Left cardiac atrium (tissue), 4 donors: ENCODE measurements at regions not wholly inside any gene's neighbourhood (a gene's known extent, or its start where the extent isn't known, plus 50 kb on each side); places are given as distances from the start of the nearest gene placed in this dataset.
"Not testable (repeated sequence)": the region's sequence is repeated elsewhere in the genome, so short reads cannot be mapped to it uniquely, and the experiment has no call there.

ENCODE experiments used
- ATAC-seq, 2 donors: fragments of 200-7000 bp; cut with Tn5 transposase; one replicate each; pipeline ENCODE4 v1.9.1; 2020; ENCODE audit warnings: mild to moderate bottlenecking in 2 of 2, moderate library complexity in 2 of 2
- DNase-seq: peaks from one replicate; pipeline ENCODE4 v3.0.0-alpha.2; 2020
- intact Hi-C, 2 donors: fragments of 100-400 bp; cut with DNase I; formaldehyde crosslinking; loops; one replicate each; pipeline versions ENCODE4 v1.14.1 to v1.15.1; 2022 to 2023
- donor health status: DM: no; HTN: yes; CAD: no.
- donor health status: DM: no; HTN: yes; CAD: no; lungs with severe emphysema.
- donor health status: DM: yes; HTN: yes; CAD: no.
- donor health status: Dilated cardiomyopathy.

GRCh38 chr5:34555699-34556508 lies 100.2 kb upstream of the RAI14 start:
- intact Hi-C loops: no loop called here
- no peak for DNase-seq
- ATAC-seq: no peak

- intact Hi-C loops: no loop called here
- ATAC-seq (no peak), DNase-seq (no peak)
Measured at GRCh38 chr5:34556509-34556782, 99.7 kb upstream of the RAI14 start.

- DNase-seq, intact Hi-C loops, ATAC-seq: not testable (repeated sequence)
Measured at GRCh38 chr5:34561581-34561980, 94.5 kb upstream of the RAI14 start.

GRCh38 chr5:34562791-34563190 lies 93.3 kb upstream of the RAI14 start:
- intact Hi-C loops: no loop called here
- DNase-seq: no peak
- ATAC-seq: no peak

- no peak for DNase-seq
- no peak for ATAC-seq
- intact Hi-C loops: no loop called here
Measured at GRCh38 chr5:34563269-34563668, 92.9 kb upstream of the RAI14 start.

- ATAC-seq (peak in 1 of 2 donors; percentile 54), DNase-seq (peak; percentile 28)
- intact Hi-C loops: no loop called here
Measured at GRCh38 chr5:34563931-34564709, 92.0 kb upstream of the RAI14 start.

- ATAC-seq (peak in 1 of 2 donors; percentile 65), DNase-seq (peak; percentile 45)
- intact Hi-C loops: no loop called here
Measured at GRCh38 chr5:34564710-34565235, 91.4 kb upstream of the RAI14 start.

- intact Hi-C loops: no loop called here
- ATAC-seq (no peak), DNase-seq (no peak)
Measured at GRCh38 chr5:34570143-34570542, 86.0 kb upstream of the RAI14 start.

- intact Hi-C loops: no loop called here
- DNase-seq: no peak
- peak in 1 of 2 donors; percentile 43 for ATAC-seq
Measured at GRCh38 chr5:34570721-34571676, 85.1 kb upstream of the RAI14 start.

- DNase-seq (no peak), ATAC-seq (no peak)
- intact Hi-C loops: no loop called here
Measured at GRCh38 chr5:34571677-34572041, 84.5 kb upstream of the RAI14 start.

GRCh38 chr5:34574936-34575467 lies 81.1 kb upstream of the RAI14 start:
- no peak for DNase-seq
- intact Hi-C loops: no loop called here

GRCh38 chr5:34576891-34577666 lies 79.0 kb upstream of the RAI14 start:
- intact Hi-C loops: no loop called here
- ATAC-seq: no peak

More at GRCh38 chr5:34574936-34575467, 81.1 kb upstream of the RAI14 start:
- no peak for ATAC-seq

GRCh38 chr5:34578962-34579361 lies 77.2 kb upstream of the RAI14 start:
- intact Hi-C loops: no loop called here
- ATAC-seq (no peak), DNase-seq (no peak)

More at GRCh38 chr5:34576891-34577666, 79.0 kb upstream of the RAI14 start:
- no peak for DNase-seq

GRCh38 chr5:34580983-34581382 lies 75.1 kb upstream of the RAI14 start:
- intact Hi-C loops: no loop called here
- DNase-seq (no peak), ATAC-seq (no peak)

GRCh38 chr5:34582371-34582770 lies 73.8 kb upstream of the RAI14 start:
- no peak for DNase-seq
- intact Hi-C loops: no loop called here
- no peak for ATAC-seq

- intact Hi-C loops: no loop called here
- DNase-seq (no peak), ATAC-seq (no peak)
Measured at GRCh38 chr5:34583167-34583566, 73.0 kb upstream of the RAI14 start.

- DNase-seq: no peak
Measured at GRCh38 chr5:34584165-34584564, 72.0 kb upstream of the RAI14 start.

GRCh38 chr5:34585601-34586104 lies 70.5 kb upstream of the RAI14 start:
- ATAC-seq (no peak), DNase-seq (no peak)

More at GRCh38 chr5:34584165-34584564, 72.0 kb upstream of the RAI14 start:
- ATAC-seq: no peak
- intact Hi-C loops: no loop called here

More at GRCh38 chr5:34585601-34586104, 70.5 kb upstream of the RAI14 start:
- intact Hi-C loops: no loop called here
